NCI-H2227 treated with DMSO at 0.1 percent for 48 hours (cell line): ENCODE measurements at regions not wholly inside any gene's neighbourhood (a gene's known extent, or its start where the extent isn't known, plus 50 kb on each side); places are given as distances from the start of the nearest gene placed in this dataset.
"Not testable (repeated sequence)": the region's sequence is repeated elsewhere in the genome, so short reads cannot be mapped to it uniquely, and the experiment has no call there.

Source experiments
- DNase-seq: peaks from one replicate; lab custom pipeline; 2025; lab: John Stamatoyannopoulos, UW

- DNase-seq, result no peak
These were observed 227.6 kb downstream of the MINAR1 start for GRCh38 chr15:79659691-79660090.

GRCh38 chr15:79661411-79661810 lies 229.3 kb downstream of the MINAR1 start:
- DNase-seq, result no peak

- no peak for DNase-seq
These were observed 223.2 kb downstream of the MTHFS start for GRCh38 chr15:79673416-79674123.

- no peak for DNase-seq
These were observed 222.7 kb downstream of the MTHFS start for GRCh38 chr15:79674124-79674465.

- DNase-seq, result no peak
These were observed 220.8 kb downstream of the MTHFS start for GRCh38 chr15:79675982-79676381.

GRCh38 chr15:79676621-79677020 lies 220.2 kb downstream of the MTHFS start:
- DNase-seq, result no peak

GRCh38 chr15:79677241-79677640 lies 219.6 kb downstream of the MTHFS start:
- no peak for DNase-seq

- DNase-seq, result no peak
These were observed 218.6 kb downstream of the MTHFS start for GRCh38 chr15:79678032-79678701.

GRCh38 chr15:79680720-79681119 lies 216.1 kb downstream of the MTHFS start:
- no peak for DNase-seq

- no peak for DNase-seq
These were observed 214.5 kb downstream of the MTHFS start for GRCh38 chr15:79682285-79682684.

- DNase-seq, result no peak
These were observed 213.9 kb downstream of the MTHFS start for GRCh38 chr15:79682851-79683288.

- DNase-seq, result no peak
These were observed 207.8 kb downstream of the MTHFS start for GRCh38 chr15:79689030-79689429.

- DNase-seq, result no peak
These were observed 195.8 kb downstream of the MTHFS start for GRCh38 chr15:79700951-79701480.

- DNase-seq, result no peak
These were observed 194.2 kb downstream of the MTHFS start for GRCh38 chr15:79702621-79703020.

- no peak for DNase-seq
These were observed 175.6 kb downstream of the MTHFS start for GRCh38 chr15:79721256-79721655.

- no peak for DNase-seq
These were observed 172.5 kb downstream of the MTHFS start for GRCh38 chr15:79724312-79724711.

GRCh38 chr15:79724804-79725203 lies 172.0 kb downstream of the MTHFS start:
- DNase-seq, result no peak

- DNase-seq, result no peak
These were observed 167.9 kb downstream of the MTHFS start for GRCh38 chr15:79728867-79729266.

GRCh38 chr15:79736435-79737000 lies 160.3 kb downstream of the MTHFS start:
- DNase-seq, result no peak

GRCh38 chr15:79738143-79738542 lies 158.7 kb downstream of the MTHFS start:
- no peak for DNase-seq

GRCh38 chr15:79740561-79740960 lies 156.3 kb downstream of the MTHFS start:
- DNase-seq, result no peak

GRCh38 chr15:79743032-79743431 lies 153.8 kb downstream of the MTHFS start:
- DNase-seq, result no peak

GRCh38 chr15:79744485-79744884 lies 152.3 kb downstream of the MTHFS start:
- DNase-seq, result not testable (repeated sequence)
